Natural killer cell (primary cell): ENCODE measurements at regions not wholly inside any gene's neighbourhood (a gene's known extent, or its start where the extent isn't known, plus 50 kb on each side); places are given as distances from the start of the nearest gene placed in this dataset.

Source experiments
- ATAC-seq, 3 donors: fragments of 150-1000 bp in 2 of 3; fragments of 200-7000 bp in 1 of 3; cut with Tn5 transposase; 1 replicate in 1 of 3; 2 replicates in 2 of 3; pipeline ENCODE4 v1.10.0; 2021; ENCODE audit warnings: mild to moderate bottlenecking in 2 of 3, moderate library complexity in 2 of 3
- DNase-seq, 2 donors: peaks; one replicate each; pipeline versions ENCODE4 v3.0.0 to v3.0.0-alpha.2; 2013 to 2021; ENCODE audit warnings: mixed read lengths in 1 of 2
- H3K27ac ChIP-seq: one replicate; pipeline ENCODE4 v1.5.1; 2013; ENCODE audit warnings: mild to moderate bottlenecking, low read length
- H3K27me3 ChIP-seq: one replicate; pipeline ENCODE4 v1.6.1; 2013; ENCODE audit warnings: low read length; ENCODE audit not compliant: control insufficient read depth, insufficient read depth
- H3K36me3 ChIP-seq: one replicate; pipeline ENCODE4 v1.6.1; 2013; ENCODE audit warnings: low read length; ENCODE audit not compliant: control insufficient read depth, insufficient read depth
- H3K4me1 ChIP-seq: one replicate; pipeline ENCODE4 v1.6.1; 2013; ENCODE audit warnings: low read length; ENCODE audit not compliant: control insufficient read depth, insufficient read depth
- H3K4me3 ChIP-seq: one replicate; pipeline ENCODE4 v1.5.1; 2013; ENCODE audit warnings: low read length
- H3K9me3 ChIP-seq: one replicate; pipeline ENCODE4 v1.6.1; 2013; ENCODE audit warnings: low read length; ENCODE audit not compliant: control insufficient read depth, insufficient read depth
- H3K27ac Mint-ChIP-seq, 2 donors: one replicate each; pipeline ENCODE4 v1.8.0; 2022; ENCODE audit warnings: mild to moderate bottlenecking in 2 of 2, mixed read lengths in 2 of 2, moderate library complexity in 1 of 2
- H3K27me3 Mint-ChIP-seq, 2 donors: one replicate each; pipeline ENCODE4 v1.8.0; 2022; ENCODE audit warnings: low read depth in 2 of 2, mixed read lengths in 2 of 2
- H3K36me3 Mint-ChIP-seq: one replicate; pipeline ENCODE4 v1.8.0; 2022; ENCODE audit warnings: mixed read lengths
- H3K4me1 Mint-ChIP-seq, 2 donors: one replicate each; pipeline ENCODE4 v1.8.0; 2022; ENCODE audit warnings: mixed read lengths in 2 of 2
- H3K4me3 Mint-ChIP-seq: one replicate; pipeline ENCODE4 v1.8.0; 2022; ENCODE audit warnings: mild to moderate bottlenecking, moderate library complexity, mixed read lengths
- H3K9me3 Mint-ChIP-seq, 2 donors: one replicate each; pipeline ENCODE4 v1.8.0; 2022; ENCODE audit warnings: mixed read lengths in 2 of 2
- WGBS: methylation state at CpG from one replicate; pipeline ENCODE4 v1.1.7; 2013; ENCODE audit warnings: missing lambda C conversion rate; ENCODE audit not compliant: insufficient coverage; 5-methylcytosine and 5-hydroxymethylcytosine counted together
- intact Hi-C: fragments of 100-400 bp; cut with micrococcal nuclease; formaldehyde crosslinking; loops from one replicate; pipeline ENCODE4 v1.14.2; 2022
- TF ChIP-seq, protein P1 (sequence below): fragments of 200-600 bp; IDR thresholded peaks from one replicate; pipeline ENCODE4 v1.8.0; 2022; ENCODE audit warnings: antibody characterized with exemption

DNA sequence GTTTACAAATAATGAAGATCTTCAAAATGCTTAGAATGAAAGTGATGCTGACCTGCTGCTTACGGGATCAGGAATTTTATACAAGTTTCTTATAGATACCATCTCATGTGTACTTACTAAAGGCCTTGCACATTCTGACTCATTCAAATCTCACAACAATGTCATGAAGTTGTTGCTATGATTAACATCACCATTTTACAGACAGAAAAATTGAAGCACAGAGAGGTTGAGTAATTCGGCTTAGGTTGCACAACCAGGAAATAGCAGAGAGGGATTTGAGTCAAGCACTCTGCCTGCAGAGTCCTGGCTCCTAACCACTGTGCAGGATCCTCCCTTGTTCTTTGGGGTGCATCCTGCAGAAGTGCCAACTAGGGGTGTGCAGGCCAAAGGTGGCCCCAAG lies 471.9 kb downstream of the MIAT start:
- H3K4me1 ChIP-seq, result peaks cover 8% of the 10 kb centered on the region
- no peaks in the 10 kb centered on the region for H3K36me3 ChIP-seq
- H3K27ac ChIP-seq, result no peak overlapping the region
- no peaks in the 10 kb centered on the region for H3K9me3 Mint-ChIP-seq
- H3K4me3 Mint-ChIP-seq, result no peak overlapping the region
- intact Hi-C loops, result no loop called here
- H3K27me3 Mint-ChIP-seq, result peaks cover 24 to 48% of the 10 kb centered on the region in 2 donors
- ATAC-seq (no peak), DNase-seq (no peak)
- H3K4me3 ChIP-seq, result no peak overlapping the region
- 79% methylated on average over 2 of the region's 2 CpGs for WGBS
- no peaks in the 10 kb centered on the region for H3K4me1 Mint-ChIP-seq
- TF ChIP-seq, protein P1, sequence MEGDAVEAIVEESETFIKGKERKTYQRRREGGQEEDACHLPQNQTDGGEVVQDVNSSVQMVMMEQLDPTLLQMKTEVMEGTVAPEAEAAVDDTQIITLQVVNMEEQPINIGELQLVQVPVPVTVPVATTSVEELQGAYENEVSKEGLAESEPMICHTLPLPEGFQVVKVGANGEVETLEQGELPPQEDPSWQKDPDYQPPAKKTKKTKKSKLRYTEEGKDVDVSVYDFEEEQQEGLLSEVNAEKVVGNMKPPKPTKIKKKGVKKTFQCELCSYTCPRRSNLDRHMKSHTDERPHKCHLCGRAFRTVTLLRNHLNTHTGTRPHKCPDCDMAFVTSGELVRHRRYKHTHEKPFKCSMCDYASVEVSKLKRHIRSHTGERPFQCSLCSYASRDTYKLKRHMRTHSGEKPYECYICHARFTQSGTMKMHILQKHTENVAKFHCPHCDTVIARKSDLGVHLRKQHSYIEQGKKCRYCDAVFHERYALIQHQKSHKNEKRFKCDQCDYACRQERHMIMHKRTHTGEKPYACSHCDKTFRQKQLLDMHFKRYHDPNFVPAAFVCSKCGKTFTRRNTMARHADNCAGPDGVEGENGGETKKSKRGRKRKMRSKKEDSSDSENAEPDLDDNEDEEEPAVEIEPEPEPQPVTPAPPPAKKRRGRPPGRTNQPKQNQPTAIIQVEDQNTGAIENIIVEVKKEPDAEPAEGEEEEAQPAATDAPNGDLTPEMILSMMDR, result no peak
- no peaks in the 10 kb centered on the region for H3K36me3 Mint-ChIP-seq
- H3K27ac Mint-ChIP-seq, result no peak overlapping the region
- H3K9me3 ChIP-seq, result no peaks in the 10 kb centered on the region
- H3K27me3 ChIP-seq, result no peaks in the 10 kb centered on the region

DNA sequence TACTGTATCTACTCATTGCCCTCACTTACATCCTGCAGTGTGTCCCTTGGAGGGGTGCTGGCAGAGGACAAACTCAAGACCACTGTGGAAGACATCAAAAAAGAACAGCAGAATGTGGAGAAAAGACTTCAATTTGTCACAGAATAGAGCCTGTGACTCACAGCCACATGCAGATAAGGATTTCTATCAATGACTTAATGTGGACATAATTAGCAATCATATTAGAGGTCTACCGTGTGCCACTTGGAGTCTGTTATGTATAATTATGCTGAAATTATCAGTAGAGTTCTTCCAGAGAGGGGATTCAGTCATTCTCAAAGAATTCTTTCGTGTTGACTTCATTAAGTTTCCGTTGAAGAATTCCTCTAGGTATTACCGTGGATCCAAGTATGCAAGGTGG lies 473.5 kb downstream of the MIAT start:
- Histone ChIP-seq H3K36me3 (no peaks in the 10 kb centered on the region), H3K4me3 (no peak overlapping the region), H3K4me1 (peaks cover 13% of the 10 kb centered on the region), H3K27me3 (no peaks in the 10 kb centered on the region), H3K9me3 (no peaks in the 10 kb centered on the region), H3K27ac (no peak overlapping the region)
- intact Hi-C loops, result no loop called here
- DNase-seq, result no peak
- no peaks in the 10 kb centered on the region for H3K36me3 Mint-ChIP-seq
- no peaks in the 10 kb centered on the region for H3K9me3 Mint-ChIP-seq
- no peak overlapping the region for H3K4me3 Mint-ChIP-seq
- H3K4me1 Mint-ChIP-seq, result no peaks in the 10 kb centered on the region
- no peak overlapping the region for H3K27ac Mint-ChIP-seq
- ATAC-seq, result no peak
- WGBS, result 92% methylated on average over 4 of the region's 4 CpGs
- peaks cover 15 to 37% of the 10 kb centered on the region in 2 donors for H3K27me3 Mint-ChIP-seq
- TF ChIP-seq, protein P1, result no peak

DNA sequence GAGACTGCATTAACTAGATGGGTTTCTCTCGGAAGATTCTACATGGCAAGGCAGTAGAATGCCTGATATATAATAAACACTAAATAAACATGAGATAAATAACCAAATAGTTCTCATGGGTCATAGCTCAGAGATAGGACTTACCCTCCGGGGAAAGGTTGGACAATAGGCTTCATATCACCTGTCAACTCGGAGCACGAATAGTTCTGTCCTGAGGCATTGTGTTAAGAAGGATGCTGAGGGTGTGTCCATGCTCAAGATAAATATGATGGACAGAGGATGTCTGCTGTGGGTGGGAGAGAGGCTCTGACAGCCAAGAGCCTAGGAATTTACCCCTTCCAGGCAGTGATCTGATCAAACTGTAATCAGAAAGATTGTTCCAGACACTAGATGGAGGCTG lies 474.0 kb downstream of the MIAT start:
- no peaks in the 10 kb centered on the region for H3K4me1 Mint-ChIP-seq
- H3K4me1 ChIP-seq, result peaks cover 13% of the 10 kb centered on the region

DNA sequence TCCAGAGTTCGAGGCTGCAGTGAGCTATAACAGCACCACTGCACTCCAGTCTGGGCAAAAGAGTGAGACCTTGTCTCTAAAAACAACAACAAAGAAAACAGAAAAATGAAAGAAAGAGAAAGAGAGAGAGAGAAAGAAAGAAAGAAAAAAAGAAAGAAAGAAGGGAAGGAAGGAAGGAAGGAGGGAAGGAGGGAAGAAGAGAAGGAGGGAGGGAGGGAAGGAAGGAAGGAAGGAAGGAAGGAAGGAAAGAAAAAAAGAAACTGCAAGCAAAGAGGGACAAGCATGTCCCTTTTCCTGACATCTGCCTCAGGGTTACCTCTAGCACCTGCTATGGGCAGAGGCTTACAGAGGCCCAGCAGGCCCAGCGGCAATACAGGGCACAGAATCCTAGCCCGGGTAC lies 475.0 kb downstream of the MIAT start:
- H3K9me3 ChIP-seq, result peaks cover 4% of the 10 kb centered on the region
- H3K36me3 Mint-ChIP-seq, result no peaks in the 10 kb centered on the region
- no peaks in the 10 kb centered on the region for H3K36me3 ChIP-seq
- TF ChIP-seq, protein P1, result no peak
- no peak overlapping the region for H3K4me3 ChIP-seq
- peaks cover 13% of the 10 kb centered on the region for H3K4me1 ChIP-seq
- peaks cover 16 to 33% of the 10 kb centered on the region in 2 donors for H3K27me3 Mint-ChIP-seq
- no peaks in the 10 kb centered on the region for H3K4me1 Mint-ChIP-seq
- H3K27ac Mint-ChIP-seq, result no peak overlapping the region
- intact Hi-C loops, result no loop called here
- ATAC-seq (no peak), DNase-seq (no peak)
- WGBS, result 87% methylated on average over 3 of the region's 3 CpGs
- peak overlapping the region; percentile 7 for H3K27ac ChIP-seq
- no peak overlapping the region for H3K4me3 Mint-ChIP-seq
- H3K9me3 Mint-ChIP-seq, result no peaks in the 10 kb centered on the region
- H3K27me3 ChIP-seq, result no peaks in the 10 kb centered on the region

More for the DNA sequence above, 474.0 kb downstream of the MIAT start:
- no peaks in the 10 kb centered on the region for H3K9me3 Mint-ChIP-seq
- DNase-seq (no peak), ATAC-seq (no peak)
- no peaks in the 10 kb centered on the region for H3K36me3 ChIP-seq
- no peaks in the 10 kb centered on the region for H3K27me3 ChIP-seq
- H3K4me3 Mint-ChIP-seq, result no peak overlapping the region
- no peaks in the 10 kb centered on the region for H3K36me3 Mint-ChIP-seq
- no peak overlapping the region for H3K27ac ChIP-seq
- WGBS, result 68% methylated on average over 4 of the region's 4 CpGs
- TF ChIP-seq, protein P1, result no peak
- H3K27me3 Mint-ChIP-seq, result peaks cover 15 to 33% of the 10 kb centered on the region in 2 donors
- no peak overlapping the region for H3K27ac Mint-ChIP-seq
- H3K9me3 ChIP-seq, result no peaks in the 10 kb centered on the region
- H3K4me3 ChIP-seq, result no peak overlapping the region
- intact Hi-C loops, result no loop called here
